Ectodermal cell (in vitro differentiated cells): ENCODE measurements at regions not wholly inside any gene's neighbourhood (a gene's known extent, or its start where the extent isn't known, plus 50 kb on each side); places are given as distances from the start of the nearest gene placed in this dataset.
"Not testable (repeated sequence)": the region's sequence is repeated elsewhere in the genome, so short reads cannot be mapped to it uniquely, and the experiment has no call there.

Source experiments
- H3K27ac ChIP-seq: 2 replicates; pipeline ENCODE4 v1.7.0; 2013; ENCODE audit warnings: mild to moderate bottlenecking, low read depth, low read length; ENCODE audit not compliant: insufficient read depth, poor library complexity, severe bottlenecking
- H3K27me3 ChIP-seq: 2 replicates; pipeline ENCODE4 v1.7.0; 2013; ENCODE audit warnings: mild to moderate bottlenecking, low read length; ENCODE audit not compliant: insufficient read depth, control insufficient read depth, poor library complexity, severe bottlenecking
- H3K36me3 ChIP-seq: one replicate; pipeline ENCODE4 v1.7.0; 2013; ENCODE audit warnings: low read length; ENCODE audit not compliant: control insufficient read depth, insufficient read depth
- H3K4me1 ChIP-seq: one replicate; pipeline ENCODE4 v1.7.0; 2013; ENCODE audit warnings: low read length; ENCODE audit not compliant: control insufficient read depth, insufficient read depth
- H3K4me3 ChIP-seq: 2 replicates; pipeline ENCODE4 v1.7.0; 2013; ENCODE audit warnings: low read depth, low read length, control low read depth; ENCODE audit not compliant: insufficient read depth
- H3K9me3 ChIP-seq: 2 replicates; pipeline ENCODE4 v1.7.0; 2013; ENCODE audit warnings: mild to moderate bottlenecking, low read length, moderate library complexity; ENCODE audit not compliant: control insufficient read depth
- WGBS, 2 experiments: methylation state at CpG; one replicate each; pipeline ENCODE4 v1.1.7; 2013; ENCODE audit warnings: missing lambda C conversion rate in 2 of 2; 5-methylcytosine and 5-hydroxymethylcytosine counted together

DNA sequence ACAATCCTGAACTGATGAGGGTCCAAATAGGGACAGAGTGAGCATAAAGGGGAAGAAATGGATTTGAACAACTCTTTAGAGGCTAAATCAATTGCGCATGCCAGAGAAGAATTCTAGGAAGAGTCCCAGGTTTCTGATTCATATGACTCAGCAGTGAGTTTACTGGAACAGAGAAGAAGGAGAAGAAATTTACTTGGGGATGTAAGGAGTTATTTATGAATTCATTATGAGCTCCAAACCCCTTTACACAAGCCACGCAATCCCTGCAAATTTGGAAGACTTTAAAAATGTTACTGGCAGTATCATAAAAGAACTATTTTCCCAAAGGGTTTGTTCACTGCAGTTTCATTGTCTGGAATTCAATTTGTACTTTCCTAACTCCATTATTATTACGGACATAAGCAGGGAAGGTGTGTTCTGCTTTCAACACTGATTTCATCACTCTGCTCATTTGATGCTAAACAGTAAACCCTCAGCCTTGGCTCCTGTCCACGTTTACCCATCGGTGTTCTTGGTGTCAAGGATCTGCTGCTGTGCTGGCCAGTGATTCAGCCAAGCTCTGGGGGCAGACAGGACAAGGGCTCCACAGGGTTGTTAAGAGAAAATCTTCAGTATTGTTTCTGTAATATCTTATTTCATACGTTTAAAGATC, 273.7 kb downstream of the HNRNPD start:
- H3K4me3 ChIP-seq: no peak overlapping the region
- 96 to 98% methylated on average over 4 to 5 of the region's 6 CpGs for WGBS, 2 experiments

DNA sequence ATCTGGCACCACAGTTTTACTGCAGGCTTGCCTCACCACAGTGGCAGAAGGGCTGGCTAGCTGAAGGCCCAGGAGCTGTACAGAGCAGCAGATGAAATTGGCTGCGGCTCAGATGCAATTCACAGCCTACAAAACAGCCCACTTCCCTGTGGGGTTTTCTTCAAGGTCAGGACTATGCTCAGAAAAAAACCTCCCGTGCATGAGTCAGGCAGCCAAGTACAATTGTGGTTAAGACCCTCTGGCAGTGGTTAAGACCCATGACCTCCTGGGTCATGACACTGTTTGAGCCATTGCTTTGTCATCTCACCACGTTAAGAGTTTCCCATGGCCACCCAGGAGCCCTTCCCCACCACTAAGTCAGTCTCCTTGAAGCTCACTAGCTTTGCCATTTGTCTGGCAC, 276.3 kb downstream of the HNRNPD start:
- WGBS, 2 experiments: 80 to 87% methylated on average over 3 of the region's 3 CpGs
- H3K27me3 ChIP-seq: no peaks in the 10 kb centered on the region
- H3K9me3 ChIP-seq: no peaks in the 10 kb centered on the region
- H3K36me3 ChIP-seq: no peaks in the 10 kb centered on the region
- no peaks in the 10 kb centered on the region for H3K4me1 ChIP-seq
- H3K4me3 ChIP-seq: no peak overlapping the region
- no peak overlapping the region for H3K27ac ChIP-seq

More for the DNA sequence above, 273.7 kb downstream of the HNRNPD start:
- no peaks in the 10 kb centered on the region for H3K9me3 ChIP-seq
- H3K36me3 ChIP-seq: no peaks in the 10 kb centered on the region
- H3K27ac ChIP-seq: no peak overlapping the region
- H3K27me3 ChIP-seq: no peaks in the 10 kb centered on the region
- no peaks in the 10 kb centered on the region for H3K4me1 ChIP-seq

DNA sequence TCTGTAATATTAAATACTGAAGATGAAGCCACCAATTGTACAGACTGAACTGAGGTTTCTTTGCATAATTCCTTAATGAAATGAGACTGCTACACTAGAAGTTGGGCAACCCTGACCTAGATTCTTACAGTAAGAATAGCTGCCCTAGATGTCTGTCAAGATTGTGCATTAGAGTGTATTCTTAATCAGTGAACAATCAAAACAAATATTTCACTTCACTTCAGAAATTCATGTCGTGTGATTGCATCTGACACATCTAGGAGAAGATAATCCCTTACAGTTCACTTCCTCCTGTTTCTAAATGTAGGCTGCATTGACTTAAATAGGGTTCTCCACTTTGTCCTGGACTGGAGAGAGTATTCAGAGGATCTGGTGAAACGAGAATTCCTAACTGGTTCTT, 283.1 kb downstream of the HNRNPD start:
- H3K27ac ChIP-seq: no peak overlapping the region
- no peak overlapping the region for H3K4me3 ChIP-seq
- no peaks in the 10 kb centered on the region for H3K27me3 ChIP-seq
- no peaks in the 10 kb centered on the region for H3K36me3 ChIP-seq
- WGBS, 2 experiments: 88 to 89% methylated on average over 2 of the region's 2 CpGs
- H3K9me3 ChIP-seq: no peaks in the 10 kb centered on the region
- no peaks in the 10 kb centered on the region for H3K4me1 ChIP-seq

DNA sequence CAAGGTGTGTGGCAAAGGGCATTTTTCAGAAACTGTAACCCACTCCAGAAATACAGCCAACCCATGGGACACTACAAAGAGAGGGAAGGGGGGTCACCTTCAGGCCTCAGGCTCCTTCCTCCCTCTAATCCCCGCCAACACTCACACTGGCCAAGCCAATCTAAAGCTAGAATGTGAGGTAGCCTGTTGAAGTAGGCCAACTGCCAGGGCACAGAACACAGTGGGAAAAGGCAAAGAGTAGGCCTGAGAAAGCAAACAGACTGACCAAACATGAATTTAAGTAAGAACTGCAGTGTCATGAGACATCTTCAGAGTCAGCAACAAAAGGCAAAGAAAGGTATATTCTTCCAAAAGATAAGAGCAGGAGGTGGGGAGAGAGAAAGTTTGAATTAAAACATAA, 289.0 kb downstream of the HNRNPD start:
- H3K4me1 ChIP-seq: no peaks in the 10 kb centered on the region
- H3K27ac ChIP-seq: no peak overlapping the region
- H3K4me3 ChIP-seq: no peak overlapping the region
- H3K36me3 ChIP-seq: no peaks in the 10 kb centered on the region
- H3K27me3 ChIP-seq: no peaks in the 10 kb centered on the region
- no peaks in the 10 kb centered on the region for H3K9me3 ChIP-seq
- 100% methylated on average over 1 of the region's 1 CpG; no CpG with 5 or more reads in 1 of the 2 experiments for WGBS, 2 experiments

DNA sequence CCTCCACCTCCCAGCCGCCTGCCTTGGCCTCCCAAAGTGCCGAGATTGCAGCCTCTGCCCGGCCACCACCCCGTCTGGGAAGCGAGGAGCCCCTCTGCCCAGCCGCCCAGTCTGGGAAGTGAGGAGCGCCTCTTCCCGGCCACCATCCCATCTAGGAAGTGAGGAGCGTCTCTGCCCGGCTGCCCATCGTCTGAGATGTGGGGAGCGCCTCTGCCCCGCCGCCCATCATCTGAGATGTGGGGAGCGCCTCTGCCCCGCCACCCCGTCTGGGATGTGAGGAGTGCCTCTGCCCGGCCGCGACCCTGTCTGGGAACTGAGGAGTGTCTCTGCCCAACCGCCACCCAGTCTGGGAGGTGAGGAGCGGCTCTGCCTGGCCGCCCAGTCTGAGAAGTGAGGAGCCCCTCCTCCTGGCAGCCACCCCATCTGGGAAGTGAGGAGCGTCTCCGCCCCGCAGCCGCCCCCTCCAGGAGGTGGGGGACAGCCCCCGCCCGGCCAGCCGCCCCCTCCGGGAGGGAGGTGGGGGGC, 296.3 kb downstream of the HNRNPD start:
- not testable (repeated sequence) for H3K4me3 ChIP-seq, H3K4me1 ChIP-seq, H3K9me3 ChIP-seq, H3K36me3 ChIP-seq, H3K27me3 ChIP-seq, H3K27ac ChIP-seq
- whole genome bisulfite sequencing, 2 experiments: 91% methylated on average over 26 to 27 of the region's 31 CpGs

DNA sequence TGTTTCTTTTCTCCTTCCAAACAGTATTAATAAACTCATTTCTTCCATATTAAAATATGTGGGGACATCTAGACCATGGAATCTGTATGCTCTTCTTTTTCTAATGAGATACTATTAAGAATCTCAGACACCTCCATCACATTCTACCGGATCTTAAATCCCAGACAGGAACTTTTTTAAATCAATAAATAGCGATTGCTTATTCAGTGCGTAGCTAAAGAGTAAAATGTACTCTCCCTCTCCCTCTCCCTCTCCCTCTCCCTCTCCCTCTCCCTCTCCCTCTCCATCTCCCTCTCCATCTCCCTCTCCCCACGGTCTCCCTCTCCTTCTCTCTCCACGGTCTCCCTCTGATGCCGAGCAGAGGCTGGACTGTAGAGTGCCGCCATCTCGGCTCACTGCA, 297.0 kb downstream of the HNRNPD start:
- Histone ChIP-seq H3K4me1 (no peaks in the 10 kb centered on the region), H3K9me3 (no peaks in the 10 kb centered on the region), H3K36me3 (no peaks in the 10 kb centered on the region), H3K27me3 (no peaks in the 10 kb centered on the region), H3K4me3 (no peak overlapping the region), H3K27ac (no peak overlapping the region)
- 92 to 95% methylated on average over 8 of the region's 8 CpGs for whole genome bisulfite sequencing, 2 experiments

DNA sequence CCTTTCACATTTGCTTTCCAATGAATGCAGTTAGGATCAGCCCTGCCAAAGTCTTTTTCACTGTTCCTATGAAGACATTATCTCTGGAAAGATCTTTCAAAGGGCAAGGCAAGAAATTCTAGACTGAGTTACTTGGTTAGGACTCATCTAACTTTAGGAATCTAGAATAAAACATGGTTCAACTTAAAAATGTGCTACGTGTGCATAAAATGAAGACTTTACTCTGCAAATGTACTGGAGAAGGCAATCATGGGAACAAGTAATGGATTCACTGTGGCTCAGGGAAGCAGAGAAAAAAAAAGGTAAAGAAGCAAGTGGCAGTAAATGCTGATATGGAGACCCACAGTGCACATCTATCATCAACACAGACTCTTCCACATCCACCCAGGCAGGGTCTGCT, 297.4 kb downstream of the HNRNPD start:
- 86 to 94% methylated on average over 1 of the region's 1 CpG for WGBS, 2 experiments
- Histone ChIP-seq H3K4me1 (no peaks in the 10 kb centered on the region), H3K27me3 (no peaks in the 10 kb centered on the region)

DNA sequence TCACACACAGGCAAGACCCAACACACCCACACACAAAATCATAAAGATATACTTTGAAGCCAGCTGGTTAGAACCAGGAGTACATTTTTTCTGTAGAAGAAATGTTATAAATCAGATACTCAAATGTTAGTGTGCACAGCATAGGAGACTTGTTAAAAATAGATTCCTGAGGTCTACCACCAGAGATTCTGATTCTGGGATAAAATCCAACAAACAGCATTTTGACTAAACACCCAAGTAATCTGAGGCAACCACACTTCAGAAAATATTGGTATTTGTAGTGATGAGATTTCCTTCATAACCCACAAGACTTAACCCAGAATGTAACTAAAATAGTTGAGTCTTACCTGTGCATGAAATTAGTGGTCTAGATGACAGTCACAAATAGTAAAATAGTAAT, 301.8 kb downstream of the HNRNPD start:
- H3K27me3 ChIP-seq: no peaks in the 10 kb centered on the region
- H3K27ac ChIP-seq: no peak overlapping the region
- no peaks in the 10 kb centered on the region for H3K4me1 ChIP-seq
- no peak overlapping the region for H3K4me3 ChIP-seq
- no peaks in the 10 kb centered on the region for H3K36me3 ChIP-seq
- no peaks in the 10 kb centered on the region for H3K9me3 ChIP-seq

More for the DNA sequence above, 297.4 kb downstream of the HNRNPD start:
- H3K27ac ChIP-seq: no peak overlapping the region
- H3K9me3 ChIP-seq: no peaks in the 10 kb centered on the region
- no peak overlapping the region for H3K4me3 ChIP-seq
- no peaks in the 10 kb centered on the region for H3K36me3 ChIP-seq

DNA sequence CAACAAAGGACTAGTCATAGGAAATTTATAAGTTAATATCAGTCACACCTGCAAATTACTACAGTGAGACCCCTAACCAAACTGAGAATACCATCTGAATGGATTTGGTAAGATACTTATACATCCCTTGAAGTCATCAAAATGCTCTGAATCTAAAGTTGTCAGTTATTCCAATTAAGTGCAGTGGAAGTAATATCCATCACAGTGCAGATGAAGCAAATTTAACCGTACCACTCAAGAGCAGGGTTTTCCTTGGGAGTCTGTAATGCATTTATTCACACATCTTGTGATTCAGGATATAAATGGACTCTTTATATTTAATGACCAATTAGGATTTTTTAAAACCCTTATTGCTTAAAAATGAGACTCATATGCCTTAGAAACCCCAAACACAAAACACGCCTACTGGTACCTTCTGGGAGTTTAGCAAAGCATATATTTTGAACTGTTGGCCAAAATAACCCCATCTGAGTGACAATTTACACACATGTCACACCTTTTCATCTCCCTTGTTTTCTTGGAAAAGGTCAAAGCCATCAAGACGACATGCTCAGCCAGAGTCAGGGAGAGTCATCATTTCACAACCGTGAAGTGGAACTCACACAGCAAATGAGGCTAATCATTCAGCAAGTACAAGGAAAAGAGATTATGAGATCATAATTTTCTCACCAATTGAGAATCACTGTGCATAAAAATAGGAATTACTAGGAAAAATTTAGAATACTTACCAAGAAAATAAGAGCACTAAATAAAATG, 303.7 kb downstream of the HNRNPD start:
- no peaks in the 10 kb centered on the region for H3K4me1 ChIP-seq
- H3K27me3 ChIP-seq: no peaks in the 10 kb centered on the region
- H3K36me3 ChIP-seq: no peaks in the 10 kb centered on the region
- H3K9me3 ChIP-seq: no peaks in the 10 kb centered on the region
- WGBS, 2 experiments: 86 to 95% methylated on average over 4 of the region's 4 CpGs
- H3K27ac ChIP-seq: no peak overlapping the region
- no peak overlapping the region for H3K4me3 ChIP-seq

DNA sequence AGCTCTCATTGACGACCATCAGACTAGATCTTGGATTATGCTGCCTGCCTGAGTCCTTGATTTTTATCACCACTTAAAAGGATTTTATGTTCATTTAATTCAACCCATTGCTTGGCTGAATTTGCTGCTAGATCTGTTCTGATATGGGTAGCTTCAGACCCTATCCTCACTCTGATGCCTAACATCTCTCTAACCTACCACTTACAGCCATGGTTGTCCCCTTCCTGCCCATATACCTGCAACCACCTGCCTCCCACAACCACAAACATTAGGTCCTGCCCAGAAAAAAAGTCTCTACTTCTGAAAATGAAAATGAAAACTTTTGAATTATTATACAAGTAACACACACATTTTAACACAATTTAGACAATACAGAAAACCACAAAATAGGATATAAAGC, 310.8 kb downstream of the HNRNPD start:
- no peaks in the 10 kb centered on the region for H3K27me3 ChIP-seq
- H3K36me3 ChIP-seq: no peaks in the 10 kb centered on the region
- H3K4me1 ChIP-seq: no peaks in the 10 kb centered on the region
- H3K9me3 ChIP-seq: no peaks in the 10 kb centered on the region
- WGBS, 2 experiments: 76 to 79% methylated on average over 1 of the region's 1 CpG
- no peak overlapping the region for H3K4me3 ChIP-seq
- H3K27ac ChIP-seq: no peak overlapping the region
